ENCODE measurements at regions not wholly inside any gene's neighbourhood (a gene's known extent, or its start where the extent isn't known, plus 50 kb on each side); places are given as distances from the start of the nearest gene placed in this dataset.

DNA sequence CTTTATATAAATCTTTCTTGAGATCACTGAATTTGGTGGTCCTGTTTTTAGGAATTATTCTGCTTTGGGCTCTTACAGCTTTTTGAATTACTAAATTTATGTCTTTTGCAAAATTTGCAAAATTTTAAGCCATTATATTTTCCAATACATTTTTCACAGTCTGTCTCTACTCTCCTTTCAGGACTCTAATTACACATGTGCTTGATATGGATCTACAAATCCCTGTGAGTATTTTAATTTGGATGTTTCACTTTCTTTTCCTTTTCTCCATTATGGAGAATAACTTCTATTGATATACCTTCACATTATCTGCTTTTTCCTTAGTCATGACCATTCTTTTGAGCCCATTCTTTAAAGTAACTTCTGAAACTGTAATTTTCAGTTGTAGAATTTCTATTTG is 315.4 kb downstream of the DCAF12L2 start:
- Histone ChIP-seq H3K4me3 (no peak overlapping the region), H3K36me3 (no peaks in the 10 kb centered on the region), H3K27ac (no peak overlapping the region), H3K9me3 (no peaks in the 10 kb centered on the region), H3K4me1 (no peaks in the 10 kb centered on the region), H3K27me3 (no peaks in the 10 kb centered on the region)
- TF ChIP-seq EP300 (IDR thresholded peaks at IDR 0.05) (no peak), POLR2A (IDR thresholded peaks at IDR 0.05) (no peak), POLR2AphosphoS5 (IDR thresholded peaks at IDR 0.05) (no peak)
- TF ChIP-seq, protein P1, sequence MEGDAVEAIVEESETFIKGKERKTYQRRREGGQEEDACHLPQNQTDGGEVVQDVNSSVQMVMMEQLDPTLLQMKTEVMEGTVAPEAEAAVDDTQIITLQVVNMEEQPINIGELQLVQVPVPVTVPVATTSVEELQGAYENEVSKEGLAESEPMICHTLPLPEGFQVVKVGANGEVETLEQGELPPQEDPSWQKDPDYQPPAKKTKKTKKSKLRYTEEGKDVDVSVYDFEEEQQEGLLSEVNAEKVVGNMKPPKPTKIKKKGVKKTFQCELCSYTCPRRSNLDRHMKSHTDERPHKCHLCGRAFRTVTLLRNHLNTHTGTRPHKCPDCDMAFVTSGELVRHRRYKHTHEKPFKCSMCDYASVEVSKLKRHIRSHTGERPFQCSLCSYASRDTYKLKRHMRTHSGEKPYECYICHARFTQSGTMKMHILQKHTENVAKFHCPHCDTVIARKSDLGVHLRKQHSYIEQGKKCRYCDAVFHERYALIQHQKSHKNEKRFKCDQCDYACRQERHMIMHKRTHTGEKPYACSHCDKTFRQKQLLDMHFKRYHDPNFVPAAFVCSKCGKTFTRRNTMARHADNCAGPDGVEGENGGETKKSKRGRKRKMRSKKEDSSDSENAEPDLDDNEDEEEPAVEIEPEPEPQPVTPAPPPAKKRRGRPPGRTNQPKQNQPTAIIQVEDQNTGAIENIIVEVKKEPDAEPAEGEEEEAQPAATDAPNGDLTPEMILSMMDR (IDR thresholded peaks at IDR 0.05), result no peak
- DNase-seq (ENCODE audit: low spot score in 2 of 2), result no peak

DNA sequence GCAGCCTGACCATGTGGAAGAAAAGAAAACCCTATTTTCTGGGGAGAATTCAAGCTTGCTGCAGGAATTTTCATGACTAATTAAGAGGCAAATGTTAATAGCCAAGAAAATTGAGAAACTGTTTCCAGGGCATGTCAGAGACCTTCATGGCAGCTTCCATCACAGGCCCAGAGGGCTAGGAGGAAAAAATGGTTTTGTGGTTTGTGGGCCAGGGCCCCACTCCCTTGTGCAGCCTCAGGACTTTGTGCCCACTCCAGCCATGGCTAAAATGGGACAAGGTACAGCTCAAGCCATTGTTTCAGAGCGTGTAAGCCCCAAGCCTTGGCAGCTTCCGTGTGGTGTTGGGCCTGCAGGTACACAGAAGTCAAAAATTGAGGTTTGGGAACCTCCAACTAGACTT is 282.9 kb downstream of the DCAF12L2 start:
- DNase-seq (ENCODE audit: low spot score in 2 of 2), result no peak
- Histone ChIP-seq H3K27me3 (no peaks in the 10 kb centered on the region), H3K27ac (no peak overlapping the region), H3K4me3 (no peak overlapping the region), H3K4me1 (no peaks in the 10 kb centered on the region), H3K9me3 (no peaks in the 10 kb centered on the region), H3K36me3 (no peaks in the 10 kb centered on the region)
- TF ChIP-seq EP300 (IDR thresholded peaks at IDR 0.05), result no peak
- TF ChIP-seq POLR2A (IDR thresholded peaks at IDR 0.05), result no peak
- TF ChIP-seq, protein P1 (IDR thresholded peaks at IDR 0.05), result no peak
- TF ChIP-seq POLR2AphosphoS5 (IDR thresholded peaks at IDR 0.05), result no peak
- 79% methylated on average over 2 of the region's 2 CpGs for WGBS

DNA sequence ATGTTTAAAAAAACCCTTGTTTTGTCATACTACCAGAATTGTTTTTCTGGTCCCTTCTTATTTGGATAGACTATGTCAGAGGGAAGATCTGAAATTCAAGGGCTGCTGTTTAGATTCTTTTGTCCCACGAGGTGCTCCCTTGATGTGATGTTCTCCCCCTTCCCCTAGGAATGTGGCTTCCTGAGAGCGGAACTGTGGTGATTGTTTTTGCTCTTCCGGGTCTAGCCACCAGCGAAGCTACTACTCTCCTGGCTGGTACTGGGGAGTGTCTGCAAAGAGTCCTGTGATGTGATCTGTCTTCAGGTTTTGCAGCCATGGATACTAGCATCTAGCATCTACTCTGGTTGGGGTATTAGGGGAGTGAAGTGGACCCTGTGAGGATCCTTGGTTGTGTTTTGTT is 271.1 kb downstream of the DCAF12L2 start:
- WGBS, result 65% methylated on average over 4 of the region's 4 CpGs
- no peak for DNase-seq (ENCODE audit: low spot score in 2 of 2)
- no peak overlapping the region for H3K27ac ChIP-seq

DNA sequence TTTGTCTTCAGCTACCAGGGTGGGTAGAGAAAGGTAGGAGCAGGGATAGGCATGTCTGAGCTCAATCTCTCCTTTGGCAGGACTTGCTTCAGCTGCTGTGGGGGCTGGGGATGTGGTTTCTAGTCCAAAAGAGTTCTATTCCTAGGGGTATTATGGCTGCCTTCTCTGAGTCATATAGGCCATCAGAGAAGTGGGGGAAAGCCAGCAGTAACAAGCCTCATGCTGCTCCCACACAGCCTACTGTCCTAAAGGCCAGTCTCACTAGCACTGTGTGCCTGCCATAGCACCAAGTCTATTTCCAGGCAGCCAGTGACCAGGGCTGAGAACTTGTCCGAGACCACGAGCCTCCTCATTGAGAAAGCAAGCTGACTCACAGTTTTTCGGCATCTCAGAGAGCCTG is 270.6 kb downstream of the DCAF12L2 start:
- Histone ChIP-seq H3K27ac (no peak overlapping the region), H3K4me1 (no peaks in the 10 kb centered on the region), H3K27me3 (no peaks in the 10 kb centered on the region), H3K9me3 (no peaks in the 10 kb centered on the region), H3K36me3 (no peaks in the 10 kb centered on the region), H3K4me3 (no peak overlapping the region)
- TF ChIP-seq POLR2AphosphoS5 (IDR thresholded peaks at IDR 0.05), result no peak
- WGBS, result 69% methylated on average over 3 of the region's 3 CpGs
- DNase-seq (ENCODE audit: low spot score in 2 of 2), result no peak

More for the DNA sequence above, 271.1 kb downstream of the DCAF12L2 start:
- no peak overlapping the region for H3K4me3 ChIP-seq
- H3K36me3 ChIP-seq, result no peaks in the 10 kb centered on the region
- no peaks in the 10 kb centered on the region for H3K27me3 ChIP-seq
- TF ChIP-seq EP300 (IDR thresholded peaks at IDR 0.05) (no peak), POLR2A (IDR thresholded peaks at IDR 0.05) (no peak), POLR2AphosphoS5 (IDR thresholded peaks at IDR 0.05) (no peak)
- TF ChIP-seq, protein P1 (IDR thresholded peaks at IDR 0.05), result no peak
- no peaks in the 10 kb centered on the region for H3K9me3 ChIP-seq
- H3K4me1 ChIP-seq, result no peaks in the 10 kb centered on the region

DNA sequence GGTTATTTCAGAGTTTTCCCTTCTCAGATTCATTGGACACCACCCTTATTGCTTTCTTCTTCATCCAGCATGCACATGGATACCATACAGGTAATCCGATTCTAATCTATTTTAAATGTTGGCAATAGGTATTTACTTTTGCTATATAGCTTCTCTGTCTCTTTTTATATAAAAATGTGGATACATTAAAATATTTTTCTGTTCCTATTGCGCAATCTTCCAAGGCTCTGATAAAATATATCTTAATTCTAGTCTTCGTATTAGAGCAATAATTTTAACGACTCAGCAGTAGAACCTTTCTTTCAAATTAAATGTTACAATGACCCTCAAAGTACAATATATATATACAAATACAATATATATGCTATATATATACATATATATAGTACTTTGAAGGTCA is 239.8 kb downstream of the DCAF12L2 start:
- DNase-seq (ENCODE audit: low spot score in 2 of 2), result no peak
- WGBS, result 79% methylated on average over 4 of the region's 4 CpGs
- no peaks in the 10 kb centered on the region for H3K4me1 ChIP-seq

More for the DNA sequence above, 239.8 kb downstream of the DCAF12L2 start:
- Histone ChIP-seq H3K27ac (no peak overlapping the region), H3K9me3 (no peaks in the 10 kb centered on the region), H3K36me3 (no peaks in the 10 kb centered on the region), H3K27me3 (no peaks in the 10 kb centered on the region), H3K4me3 (no peak overlapping the region)
- TF ChIP-seq POLR2AphosphoS5 (IDR thresholded peaks at IDR 0.05), result no peak
- TF ChIP-seq, protein P1 (IDR thresholded peaks at IDR 0.05), result no peak
- TF ChIP-seq EP300 (IDR thresholded peaks at IDR 0.05), result no peak
- TF ChIP-seq POLR2A (IDR thresholded peaks at IDR 0.05), result no peak
